ENCODE measurements at regions not wholly inside any gene's neighbourhood (a gene's known extent, or its start where the extent isn't known, plus 50 kb on each side); places are given as distances from the start of the nearest gene placed in this dataset.

DNA sequence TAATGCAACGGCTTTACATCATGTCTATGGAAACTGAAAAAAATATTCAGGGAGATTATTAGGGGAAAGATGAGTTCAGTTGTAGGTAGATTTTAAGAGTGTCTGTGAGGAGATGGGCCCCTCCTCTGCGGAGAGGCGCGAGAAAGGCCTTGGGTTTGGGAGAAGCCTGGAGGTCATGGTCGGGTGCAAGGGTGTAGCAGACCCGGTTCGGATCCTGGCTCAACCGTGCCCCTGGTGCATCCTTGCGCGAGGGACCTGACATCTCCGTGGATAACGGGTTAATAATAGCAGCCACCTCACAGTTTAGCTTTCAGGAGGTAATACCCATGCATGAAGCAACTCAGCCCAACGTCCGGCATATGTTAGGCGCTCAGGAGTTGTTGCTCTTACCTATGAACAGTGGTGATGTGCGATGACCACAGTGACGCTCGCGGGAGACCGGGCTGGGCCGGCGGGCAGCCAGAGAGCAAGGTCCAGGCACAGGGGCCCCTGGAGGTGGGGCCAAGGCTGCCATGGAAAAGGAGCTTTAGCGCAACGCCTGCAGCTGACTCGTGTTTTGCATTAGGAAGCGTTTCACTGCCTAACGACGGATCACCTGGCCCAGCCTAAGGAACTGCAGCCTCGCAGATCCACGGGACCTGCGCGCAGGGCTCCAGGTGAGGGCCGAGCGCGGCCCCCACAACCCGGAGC, 146.4 kb upstream of the ARID1B start:
- H3K36me3 ChIP-seq: no peaks in the 10 kb centered on the region
- DNase-seq: no peak
- TF ChIP-seq CTCF (IDR thresholded peaks at IDR 0.05; ENCODE audit: low read depth, low read length): no peak
- H3K9me3 ChIP-seq (ENCODE audit: severe bottlenecking): no peaks in the 10 kb centered on the region
- no peaks in the 10 kb centered on the region for H3K27me3 ChIP-seq (ENCODE audit: insufficient read depth, low read depth, severe bottlenecking)
- no peak overlapping the region for H3K27ac ChIP-seq
- H3K4me3 ChIP-seq (ENCODE audit: low read depth, low read length): no peak overlapping the region

DNA sequence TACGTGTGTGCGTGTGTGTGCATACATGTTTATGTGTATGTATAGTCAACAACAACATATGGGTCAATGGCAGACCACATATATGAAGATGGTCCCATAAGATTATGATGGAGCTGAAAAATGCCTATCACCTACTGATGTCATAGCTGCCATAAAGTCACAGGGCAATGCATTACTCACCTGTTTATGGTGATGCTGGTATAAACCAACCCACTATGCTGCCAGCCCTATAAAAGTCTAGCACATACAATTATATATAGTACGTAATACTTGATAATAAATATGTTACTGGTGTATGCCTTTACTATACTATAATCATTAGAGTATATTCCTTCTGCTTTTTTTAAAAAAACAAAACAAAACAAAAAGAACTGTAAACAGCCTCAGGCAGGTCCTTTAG, 148.4 kb upstream of the ARID1B start:
- no peak for TF ChIP-seq CTCF (IDR thresholded peaks at IDR 0.05; ENCODE audit: low read depth, low read length)
- DNase-seq: no peak
- H3K27me3 ChIP-seq (ENCODE audit: insufficient read depth, low read depth, severe bottlenecking): no peaks in the 10 kb centered on the region

DNA sequence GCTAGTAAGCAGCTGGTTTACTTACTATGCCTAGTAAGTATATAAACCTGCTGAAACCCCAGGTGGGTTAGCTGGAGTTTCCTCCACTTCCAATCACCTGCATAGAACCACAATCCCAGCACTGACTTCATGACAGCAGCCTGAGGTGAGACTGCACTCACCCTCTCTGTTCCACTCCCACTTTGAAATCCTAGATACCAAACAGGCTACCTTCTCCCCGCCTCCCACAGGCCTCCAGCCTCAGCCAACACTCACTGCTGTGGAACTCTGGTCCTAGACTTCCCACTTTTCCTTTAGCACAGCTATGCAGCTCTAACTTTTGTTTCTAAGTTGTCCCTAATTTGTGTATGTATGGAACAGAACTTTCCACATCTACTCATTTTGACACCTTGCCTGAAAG, 149.7 kb upstream of the ARID1B start:
- Histone ChIP-seq H3K4me3 (ENCODE audit: low read depth, low read length) (no peak overlapping the region), H3K9me3 (ENCODE audit: severe bottlenecking) (no peaks in the 10 kb centered on the region), H3K36me3 (no peaks in the 10 kb centered on the region), H3K27ac (no peak overlapping the region), H3K27me3 (ENCODE audit: insufficient read depth, low read depth, severe bottlenecking) (no peaks in the 10 kb centered on the region)
- TF ChIP-seq CTCF (IDR thresholded peaks at IDR 0.05; ENCODE audit: low read depth, low read length): no peak
- DNase-seq: no peak

More for the DNA sequence above, 148.4 kb upstream of the ARID1B start:
- Histone ChIP-seq H3K27ac (no peak overlapping the region), H3K36me3 (no peaks in the 10 kb centered on the region), H3K9me3 (ENCODE audit: severe bottlenecking) (no peaks in the 10 kb centered on the region), H3K4me3 (ENCODE audit: low read depth, low read length) (no peak overlapping the region)

GRCh38 chr6:156622185-156622584, 155.0 kb upstream of the ARID1B start:
- H3K27me3 ChIP-seq (ENCODE audit: insufficient read depth, low read depth, severe bottlenecking): no peaks in the 10 kb centered on the region
- TF ChIP-seq CTCF (IDR thresholded peaks at IDR 0.05; ENCODE audit: low read depth, low read length): no peak
- H3K36me3 ChIP-seq: no peaks in the 10 kb centered on the region
- DNase-seq: no peak
- no peak overlapping the region for H3K27ac ChIP-seq
- no peak overlapping the region for H3K4me3 ChIP-seq (ENCODE audit: low read depth, low read length)
- H3K9me3 ChIP-seq (ENCODE audit: severe bottlenecking): no peaks in the 10 kb centered on the region

GRCh38 chr6:156620331-156620730, 156.8 kb upstream of the ARID1B start:
- no peaks in the 10 kb centered on the region for H3K36me3 ChIP-seq
- no peak overlapping the region for H3K27ac ChIP-seq
- no peak overlapping the region for H3K4me3 ChIP-seq (ENCODE audit: low read depth, low read length)
- no peak for DNase-seq
- no peak for TF ChIP-seq CTCF (IDR thresholded peaks at IDR 0.05; ENCODE audit: low read depth, low read length)
- H3K9me3 ChIP-seq (ENCODE audit: severe bottlenecking): no peaks in the 10 kb centered on the region
- no peaks in the 10 kb centered on the region for H3K27me3 ChIP-seq (ENCODE audit: insufficient read depth, low read depth, severe bottlenecking)

All from WERI-Rb-1 (cell line).